OCI-M1 (cell line): ENCODE measurements at regions not wholly inside any gene's neighbourhood (a gene's known extent, or its start where the extent isn't known, plus 50 kb on each side); places are given as distances from the start of the nearest gene placed in this dataset.
A peak's percentile ranks its signal among the peaks of the same experiment; 100 is the strongest.
"Not testable (repeated sequence)": the region's sequence is repeated elsewhere in the genome, so short reads cannot be mapped to it uniquely, and the experiment has no call there.

Source experiments
- DNase-seq: peaks from one replicate; lab custom pipeline; 2025; lab: John Stamatoyannopoulos, UW

DNA sequence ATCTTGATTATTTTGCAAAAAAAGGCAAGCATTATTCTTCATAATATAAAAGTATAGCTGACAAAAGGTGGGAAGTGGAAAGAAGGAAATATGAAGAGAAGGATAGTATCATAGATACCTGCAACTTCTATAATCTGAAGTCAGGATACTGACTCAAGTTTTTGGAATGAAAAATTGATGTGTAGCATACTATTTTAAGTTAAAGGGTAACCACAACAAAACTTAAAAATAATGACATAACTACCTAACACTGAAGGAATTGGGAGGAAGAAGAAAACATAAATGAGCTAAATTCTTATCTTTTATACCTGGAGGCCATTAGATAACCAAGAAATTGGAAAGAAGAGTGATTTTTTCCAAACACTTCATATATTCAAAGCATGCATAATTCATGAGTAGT is 51.8 kb upstream of the TLE1 start:
- no peak for DNase-seq

DNA sequence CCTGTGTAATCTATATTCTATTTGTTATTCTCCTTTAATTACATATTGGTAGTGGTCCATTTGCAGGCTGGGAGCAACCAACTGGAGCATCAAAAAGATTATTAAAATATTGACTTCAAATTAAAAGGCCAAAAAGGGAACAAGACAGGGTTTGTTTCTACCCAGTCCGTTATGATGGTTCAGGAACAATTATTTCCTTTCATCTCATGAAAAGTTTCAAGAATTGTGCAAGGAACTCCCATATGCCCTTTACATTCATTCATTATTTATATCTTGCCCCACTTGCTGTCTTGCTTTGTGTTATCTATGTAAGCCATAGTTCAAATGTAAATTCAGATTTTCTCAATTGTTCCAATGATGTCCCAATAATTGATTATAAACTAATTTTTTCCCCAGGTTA is 58.7 kb upstream of the TLE1 start:
- no peak for DNase-seq

DNA sequence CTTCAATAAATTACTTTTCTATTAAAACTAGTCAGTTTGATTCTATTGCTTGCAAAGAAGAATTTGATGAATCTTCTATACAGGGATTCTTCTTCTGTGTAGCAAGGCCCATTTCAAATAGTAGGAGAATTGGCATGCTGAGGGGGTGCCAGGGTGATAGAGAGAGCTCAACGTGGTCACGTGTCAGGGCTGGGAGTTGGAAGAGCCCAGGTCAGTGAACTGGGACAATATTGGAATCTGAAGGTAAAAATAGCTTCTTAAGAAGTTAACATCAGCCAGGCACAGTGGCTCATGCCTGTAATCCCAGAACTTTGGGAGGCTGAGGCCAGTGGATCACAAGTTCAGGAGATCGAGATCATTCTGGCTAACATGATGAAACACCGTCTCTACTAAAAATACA is 64.1 kb upstream of the TLE1 start:
- DNase-seq: no peak

DNA sequence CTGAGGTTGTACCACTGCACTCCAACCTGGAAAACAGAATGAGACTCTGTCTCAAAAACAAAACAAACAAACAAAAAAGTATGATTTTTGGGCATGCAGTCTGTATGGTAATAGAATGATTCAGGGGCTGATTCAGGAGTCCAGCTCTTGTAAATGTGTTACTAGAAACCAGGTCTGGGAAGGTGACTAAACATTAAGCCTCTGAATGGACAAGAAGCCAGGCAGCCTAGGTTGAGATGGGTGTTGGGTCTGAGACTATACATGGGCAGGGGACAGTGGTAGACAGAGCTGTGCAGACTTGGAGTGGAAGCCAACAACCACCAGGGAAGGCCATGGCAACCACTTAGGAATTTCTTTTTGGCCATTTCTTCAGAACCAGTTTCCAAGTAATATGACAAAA is 64.9 kb upstream of the TLE1 start:
- DNase-seq: no peak

DNA sequence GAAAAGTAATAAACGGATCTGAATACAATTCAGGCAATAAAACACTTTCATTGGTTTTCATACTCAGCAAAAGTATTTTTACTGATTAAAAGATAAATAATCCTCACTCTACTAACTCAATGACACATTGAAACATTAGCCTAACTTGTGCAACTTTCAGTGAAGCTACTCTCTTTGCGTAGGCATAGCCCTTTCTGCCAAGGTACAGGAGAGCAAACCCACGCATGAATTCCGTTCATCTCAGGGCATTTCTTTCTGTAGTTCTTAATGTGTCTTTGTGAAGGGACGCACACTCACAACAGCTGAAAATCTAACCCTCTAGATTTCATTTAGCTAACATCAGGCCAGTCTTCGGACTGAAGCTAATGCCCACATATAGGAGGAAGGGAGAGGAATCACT is 66.4 kb upstream of the TLE1 start:
- DNase-seq: no peak

DNA sequence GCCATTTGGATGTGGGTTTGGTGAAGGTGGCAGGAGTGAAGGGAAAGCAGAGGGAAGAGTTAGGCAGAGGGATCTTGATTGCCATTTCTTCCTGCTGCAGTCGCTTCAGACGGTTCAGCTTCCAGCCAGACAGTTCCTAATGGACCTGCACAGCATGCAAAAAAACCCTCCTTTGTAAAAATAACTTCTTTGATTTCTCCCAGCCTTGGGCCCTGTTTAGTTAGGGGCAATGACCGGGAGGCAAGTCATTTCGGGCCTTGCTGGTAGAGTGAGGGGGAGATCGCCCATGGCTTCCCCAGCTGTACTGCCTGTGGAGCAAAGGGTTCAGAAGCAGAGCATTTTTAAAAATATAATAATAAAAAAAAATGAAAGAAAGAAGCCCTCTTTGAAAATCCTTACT is 67.2 kb upstream of the TLE1 start:
- DNase-seq: no peak

DNA sequence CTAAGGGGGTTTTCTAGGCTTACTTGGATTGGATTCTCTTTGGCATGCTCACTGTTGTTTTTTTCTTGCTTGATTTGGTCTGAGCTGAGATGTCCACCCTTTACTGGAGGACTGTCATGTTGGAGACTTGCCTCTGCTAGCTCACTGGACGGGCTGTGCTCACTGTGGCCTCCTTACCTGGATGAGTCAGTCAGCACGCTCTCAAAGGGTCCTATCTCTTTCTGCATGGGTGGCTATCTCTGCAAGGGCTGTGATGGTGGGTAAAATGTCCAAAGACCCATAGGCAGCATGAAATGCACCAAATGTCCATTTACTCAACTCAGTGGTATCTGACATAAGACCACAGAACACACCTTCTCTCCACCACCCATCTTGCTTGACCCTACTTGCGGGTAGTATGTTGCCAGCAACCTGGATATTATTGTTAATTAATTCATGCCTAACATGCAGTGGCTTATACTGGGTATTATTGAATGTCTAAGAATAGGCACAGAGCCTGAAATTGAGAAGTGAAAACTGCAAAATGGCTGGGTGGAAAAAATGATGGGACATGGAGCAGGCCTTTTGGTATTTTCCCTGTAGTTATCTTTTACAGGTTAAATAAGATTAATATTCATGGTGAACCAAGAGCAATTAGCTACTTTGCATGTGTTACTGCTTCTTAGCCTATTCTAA is 68.9 kb upstream of the TLE1 start:
- no peak for DNase-seq

DNA sequence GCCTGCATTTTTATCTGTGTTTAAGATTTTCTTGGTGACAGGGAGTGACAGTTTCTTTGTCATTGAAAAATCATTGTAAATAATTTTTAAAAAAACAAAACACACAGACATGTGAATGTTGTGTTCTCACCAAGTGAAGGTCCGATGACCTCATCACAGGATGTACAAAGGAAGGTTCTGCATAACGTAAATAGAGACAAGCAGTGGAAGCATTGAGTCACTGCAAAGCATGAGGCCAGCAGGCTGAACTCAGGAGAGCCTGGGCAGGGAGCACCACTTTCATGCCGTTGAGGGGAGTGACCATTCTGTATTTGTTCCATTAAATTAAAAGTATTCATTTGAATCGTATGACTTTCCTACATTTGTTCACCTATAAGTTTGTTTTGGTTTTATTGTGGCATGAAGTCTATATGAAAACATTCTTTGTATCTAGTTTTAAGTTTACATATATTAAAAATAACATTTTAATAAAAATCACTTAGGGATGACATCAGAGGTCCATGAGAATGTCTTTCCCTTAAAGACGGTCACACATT is 70.4 kb upstream of the TLE1 start:
- no peak for DNase-seq

DNA sequence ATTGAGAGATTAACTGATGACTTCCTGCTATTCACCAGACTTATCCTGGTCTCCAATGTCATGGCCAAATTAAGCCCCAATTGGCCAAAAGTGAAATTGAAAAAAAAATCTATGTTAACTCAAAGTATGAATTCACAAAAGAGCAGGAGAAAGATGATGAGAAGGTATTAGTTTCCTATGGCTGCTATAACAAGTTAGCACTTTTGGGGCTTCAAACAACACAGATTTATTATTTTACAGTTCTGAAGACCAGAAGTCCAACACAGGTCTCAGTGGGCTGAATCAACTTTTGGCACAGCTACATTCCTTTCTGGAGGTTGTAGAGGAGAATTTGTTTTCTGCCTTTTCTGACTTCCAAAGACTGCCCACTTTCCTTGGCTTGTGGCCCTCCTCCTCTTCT is 78.6 kb upstream of the TLE1 start:
- no peak for DNase-seq

DNA sequence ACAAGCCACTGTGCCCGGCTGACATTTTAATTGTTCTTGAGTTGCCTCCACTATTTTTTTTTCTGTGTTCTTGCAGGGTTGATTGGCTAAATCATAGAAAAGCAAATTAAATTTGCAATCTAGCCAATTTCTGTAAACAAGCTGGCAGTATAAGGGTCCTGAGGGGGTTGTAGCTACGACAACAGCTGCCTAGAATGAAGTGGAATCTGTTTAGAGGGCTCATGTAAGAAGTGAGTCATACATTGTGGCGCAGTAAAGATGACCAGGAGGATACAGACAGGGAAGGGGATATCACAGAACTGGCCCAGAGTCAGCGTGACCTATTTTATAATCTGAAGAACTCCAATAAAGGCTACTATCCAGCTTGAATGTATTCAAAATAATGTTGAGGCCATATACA is 82.2 kb upstream of the TLE1 start:
- DNase-seq: peak; percentile 7

DNA sequence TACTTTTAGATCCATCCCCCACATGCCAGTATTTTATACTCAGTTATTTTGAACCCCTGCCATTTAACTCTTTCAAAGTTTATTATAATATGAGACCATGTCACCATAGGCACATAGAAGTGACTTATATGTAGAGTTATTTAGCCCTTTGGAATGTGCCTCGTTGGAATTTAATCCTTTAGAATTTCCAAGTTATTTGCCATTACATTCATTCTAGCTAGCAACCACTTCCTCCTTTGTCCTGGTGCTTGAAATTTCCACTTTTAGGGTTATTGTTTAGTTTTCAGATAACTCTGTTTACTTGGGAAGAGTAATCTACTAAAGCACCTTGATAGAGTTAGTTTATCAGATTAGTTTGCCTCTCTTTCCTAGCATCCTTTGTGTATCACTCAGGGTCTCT is 82.8 kb upstream of the TLE1 start:
- no peak for DNase-seq

DNA sequence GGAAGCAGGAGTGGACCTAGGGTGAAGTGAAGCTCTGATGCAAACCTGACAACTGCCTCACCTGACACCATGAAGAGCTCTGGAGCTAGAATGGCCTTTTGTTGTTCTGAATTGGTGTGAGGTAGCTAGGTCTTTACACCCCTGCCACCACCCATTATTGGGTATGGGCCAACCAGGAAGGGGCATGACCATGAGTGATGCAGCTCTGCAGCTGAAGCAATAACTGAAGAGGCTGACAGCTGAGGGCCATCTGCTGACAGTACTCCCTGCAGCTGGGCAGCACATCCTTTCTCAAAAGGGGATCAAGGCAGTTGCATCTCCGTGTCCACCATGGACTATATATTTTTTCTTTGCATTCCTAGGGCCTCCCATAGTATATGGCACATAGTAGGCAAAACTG is 87.0 kb upstream of the TLE1 start:
- no peak for DNase-seq

DNA sequence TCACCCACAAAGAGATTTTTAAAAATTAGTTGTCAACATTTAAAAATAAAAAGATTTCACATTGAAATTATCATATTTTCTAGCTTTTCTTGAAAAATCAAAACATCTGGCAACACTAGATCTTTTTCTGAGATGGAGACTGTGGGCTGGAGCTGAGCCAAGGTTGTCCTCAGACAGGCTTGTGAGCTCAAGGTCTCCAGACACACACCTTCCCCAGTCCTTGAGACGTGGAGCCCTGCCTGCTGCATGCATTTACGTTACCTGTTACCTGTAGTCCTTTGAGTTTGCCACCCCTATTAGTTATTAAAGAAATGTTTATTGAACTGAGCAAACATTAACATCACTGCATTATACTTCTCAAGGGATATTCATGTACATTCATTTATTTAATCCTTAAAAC is 87.5 kb upstream of the TLE1 start:
- DNase-seq: no peak

DNA sequence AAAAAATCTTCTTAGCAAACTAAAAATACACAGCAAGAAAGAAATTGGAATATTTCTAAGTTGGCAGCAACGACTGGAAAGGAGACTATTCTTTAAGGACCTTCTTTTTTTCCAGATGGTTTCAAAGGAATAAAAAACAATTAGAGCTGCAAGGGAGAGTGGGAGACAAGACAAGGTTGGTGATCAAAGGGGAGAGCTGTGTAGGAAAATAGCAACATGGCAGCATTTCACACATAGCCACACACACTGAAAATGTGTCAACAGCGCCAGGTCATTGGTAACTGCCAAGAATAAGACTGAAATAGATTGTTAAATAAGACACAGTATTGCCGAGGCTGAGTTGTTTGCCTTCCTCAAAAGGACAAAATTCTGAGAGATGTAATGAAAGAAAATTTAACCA is 88.1 kb upstream of the TLE1 start:
- DNase-seq: no peak

DNA sequence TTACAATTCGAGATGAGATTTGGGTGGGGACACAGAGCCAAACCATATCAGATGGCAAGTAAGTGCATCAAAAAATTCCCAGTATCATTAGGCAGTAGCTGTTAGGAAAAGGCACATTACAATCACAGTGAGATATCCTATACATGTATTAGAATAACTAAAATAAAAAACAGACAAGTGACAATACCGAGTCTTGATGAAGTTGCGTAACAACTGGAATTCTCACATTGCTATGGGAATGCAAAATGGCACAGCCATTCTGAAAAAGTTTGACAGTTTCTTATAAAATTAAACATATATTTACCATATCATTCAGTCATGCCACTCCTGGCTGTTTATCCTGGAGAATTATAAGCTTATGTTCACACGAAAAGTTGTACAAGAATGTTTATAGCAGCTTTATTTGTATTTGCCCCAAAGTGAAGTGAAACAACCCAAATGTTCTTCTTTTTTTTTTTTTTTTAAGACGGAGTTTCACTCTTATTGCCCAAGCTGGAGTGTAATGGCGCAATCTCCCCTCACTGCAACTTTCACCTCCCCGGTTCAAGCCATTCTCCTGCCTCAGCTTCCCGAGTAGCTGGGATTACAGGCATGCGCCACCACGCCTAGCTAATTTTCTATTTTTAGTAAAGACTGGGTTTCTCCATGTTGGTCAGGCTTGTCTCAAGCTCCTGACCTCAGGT is 93.1 kb upstream of the TLE1 start:
- no peak for DNase-seq

DNA sequence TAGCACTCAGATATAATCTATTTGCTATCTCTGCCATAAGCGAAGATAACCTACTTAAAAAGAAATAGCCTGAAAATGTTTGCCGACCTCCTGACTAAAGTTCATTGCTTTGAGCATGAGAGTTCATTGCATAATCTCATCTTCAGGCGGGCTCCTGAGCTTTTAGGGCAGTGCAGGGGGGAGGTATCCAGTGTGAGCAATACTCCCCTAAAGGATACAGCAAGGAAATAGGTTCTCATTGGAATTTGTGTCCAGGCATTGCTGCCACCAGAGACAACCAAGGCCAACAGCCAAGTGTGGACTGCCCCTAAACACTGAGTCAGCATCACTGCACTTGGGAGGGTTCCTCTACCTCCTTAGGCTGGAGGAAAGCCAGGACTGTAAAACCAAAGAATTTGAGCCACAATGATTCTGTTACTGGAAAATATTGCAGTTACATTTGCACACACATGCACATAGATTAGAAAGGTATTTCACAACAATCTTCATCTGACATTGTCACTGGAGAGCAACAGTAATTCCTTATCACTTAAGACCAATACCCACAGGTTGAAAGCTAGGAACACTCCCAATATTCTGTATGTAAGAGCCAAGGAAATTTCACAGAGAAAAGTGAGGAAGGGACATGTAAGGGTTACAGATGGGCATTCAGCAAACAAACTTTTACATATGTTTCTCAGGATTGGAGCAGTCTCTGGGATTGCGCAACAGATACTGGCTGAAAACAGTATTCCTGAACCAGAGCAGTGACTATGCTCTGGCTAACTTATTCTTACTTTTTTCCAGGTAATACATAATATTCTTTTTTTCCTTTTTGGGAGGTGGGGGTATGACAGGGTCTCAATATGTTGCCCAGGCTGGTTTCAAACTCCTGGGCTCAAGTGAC is 98.6 kb upstream of the TLE1 start:
- DNase-seq: peak; percentile 90

DNA sequence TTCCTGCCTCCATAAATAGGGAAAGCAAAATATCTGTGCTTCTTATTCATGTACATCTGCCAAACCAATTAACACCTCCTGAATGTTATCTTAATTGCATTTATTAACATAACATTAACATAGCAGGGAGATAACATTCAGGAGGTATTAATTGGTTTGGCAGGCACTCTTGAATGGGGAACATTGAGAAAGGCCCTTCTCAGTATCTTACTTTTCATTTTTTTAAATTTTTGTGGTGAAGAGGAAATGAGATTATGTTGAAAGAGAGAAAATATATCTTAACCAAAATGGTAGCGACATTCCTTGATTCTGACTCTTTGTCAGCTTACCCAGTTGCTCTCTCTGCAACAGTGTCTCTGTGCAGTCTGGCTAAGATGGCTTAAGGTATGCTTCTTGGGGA is 100.4 kb upstream of the TLE1 start:
- DNase-seq: no peak

DNA sequence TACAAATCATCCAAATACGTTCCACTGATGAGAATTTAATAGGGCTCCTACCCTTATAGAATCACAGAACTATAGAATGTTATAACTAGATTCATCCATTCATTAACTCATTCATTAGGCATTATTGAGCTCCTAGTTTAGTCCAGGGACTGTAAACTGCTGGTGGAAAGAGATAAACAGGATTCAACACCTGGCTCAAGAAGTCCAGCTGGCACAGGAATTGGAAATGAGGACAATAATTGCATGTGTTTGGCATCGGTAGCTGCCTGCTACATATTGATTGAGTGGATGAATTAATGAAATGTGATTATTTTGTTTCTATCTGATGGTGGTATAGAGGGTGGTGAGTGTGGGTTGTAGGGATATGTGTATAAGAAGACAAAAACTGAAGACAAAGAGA is 100.8 kb upstream of the TLE1 start:
- DNase-seq: no peak

DNA sequence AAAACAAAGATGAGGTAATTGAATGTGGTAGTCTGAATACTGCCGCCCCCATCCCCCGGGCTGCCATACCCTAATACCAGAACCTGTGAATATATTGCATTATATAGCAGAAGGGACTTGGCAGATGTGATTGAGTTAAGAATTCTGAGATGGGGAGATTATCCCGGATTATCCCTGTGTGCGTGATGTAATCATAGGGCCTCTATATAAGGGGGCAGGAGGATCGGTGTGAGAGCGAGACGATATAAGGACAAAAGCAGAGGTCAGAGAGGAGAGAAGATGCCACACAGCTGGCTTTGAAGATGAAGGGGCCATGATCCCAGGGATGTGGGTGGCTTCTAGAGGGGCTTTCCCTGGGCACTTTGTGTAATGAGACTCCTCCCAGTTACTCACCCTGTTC is 101.7 kb upstream of the TLE1 start:
- no peak for DNase-seq

DNA sequence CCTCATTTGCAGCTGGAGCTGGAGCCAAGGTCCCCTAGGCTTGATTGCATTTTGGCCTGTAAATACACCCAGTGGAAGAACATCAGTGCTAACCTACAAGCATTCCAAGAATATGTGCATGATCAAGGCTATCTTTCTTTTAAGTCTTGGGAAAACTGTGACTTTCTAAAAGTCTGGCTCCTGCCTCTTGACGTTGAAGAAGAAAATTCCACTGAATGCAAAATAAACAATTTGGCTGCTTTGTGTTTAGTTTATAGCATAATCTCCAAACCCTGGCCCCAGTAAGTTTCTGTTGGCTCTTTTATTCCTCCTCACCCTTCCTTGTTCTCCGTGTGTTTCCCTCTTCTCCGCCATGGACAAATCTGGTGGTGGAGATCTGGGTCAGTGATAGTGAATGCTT is 109.3 kb upstream of the TLE1 start:
- DNase-seq: no peak

DNA sequence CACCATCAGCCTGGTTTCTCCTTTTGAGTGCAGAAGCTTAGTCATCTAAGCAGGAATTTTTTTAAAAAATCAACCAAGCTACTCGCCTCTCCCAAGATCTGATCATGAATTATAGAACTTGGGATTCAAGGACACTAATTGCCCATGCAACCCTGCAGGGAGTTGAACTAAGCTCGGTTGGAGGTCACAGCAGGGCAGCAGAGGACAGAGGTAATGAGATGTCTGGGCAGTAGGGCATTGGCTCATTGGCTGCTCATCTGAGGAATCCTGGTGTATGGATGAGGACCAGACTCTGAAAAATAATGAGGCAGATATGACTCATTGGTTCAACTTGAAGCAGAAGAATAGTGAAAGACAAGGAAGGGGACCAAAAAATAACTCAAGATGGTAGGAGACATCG is 111.8 kb upstream of the TLE1 start:
- DNase-seq: peak; percentile 4

DNA sequence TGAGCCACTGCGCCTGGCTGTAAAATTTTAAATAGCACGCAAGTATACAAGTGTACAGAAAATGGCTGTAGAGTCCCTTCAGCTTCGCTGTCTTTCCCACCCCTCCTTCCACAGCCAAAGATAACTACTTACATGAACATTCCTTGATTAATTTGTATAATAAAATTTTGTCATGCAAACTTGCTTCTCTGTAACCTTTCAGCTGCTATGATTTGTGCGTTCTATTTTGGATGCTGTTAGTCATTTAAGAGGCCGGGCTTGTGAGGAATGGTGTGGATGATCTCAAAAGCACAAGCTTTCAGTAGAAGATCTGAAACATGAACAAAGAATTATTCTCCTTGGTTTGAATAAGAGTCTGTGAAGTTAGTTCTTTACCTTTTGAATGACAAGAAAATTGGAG is 115.0 kb upstream of the TLE1 start:
- DNase-seq: no peak

DNA sequence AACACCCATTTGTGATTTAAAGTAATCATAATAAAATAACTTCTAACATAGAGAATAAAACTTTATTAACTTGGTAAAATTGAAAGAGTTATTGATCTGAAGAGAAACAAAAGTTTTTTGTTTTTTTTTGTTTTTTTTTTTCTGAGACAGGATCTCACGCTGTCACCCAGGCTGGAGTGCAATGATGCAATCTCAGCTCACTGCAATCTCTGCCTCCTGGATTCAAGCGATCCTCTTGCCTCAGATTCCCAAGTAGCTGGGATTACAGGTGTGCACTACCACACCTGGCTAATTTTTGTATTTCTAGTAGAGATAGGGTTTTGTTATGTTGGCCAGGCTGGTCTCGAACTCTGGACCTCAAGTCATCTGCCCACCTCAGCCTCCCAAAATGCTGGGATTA is 116.5 kb upstream of the SPATA31D4 start:
- DNase-seq: not testable (repeated sequence)
